Large intestine (tissue), 3 donors: ENCODE measurements at regions not wholly inside any gene's neighbourhood (a gene's known extent, or its start where the extent isn't known, plus 50 kb on each side); places are given as distances from the start of the nearest gene placed in this dataset.

Experiments used
- DNase-seq, 2 donors: peaks; one replicate each; pipeline versions ENCODE4 v3.0.0 to v3.0.0-alpha.2; 2013
- H3K27ac ChIP-seq: one replicate; pipeline ENCODE4 v1.5.1; 2013; ENCODE audit warnings: low read length
- H3K27me3 ChIP-seq: 2 replicates; pipeline ENCODE4 v1.6.1; 2013; ENCODE audit warnings: low read length; ENCODE audit not compliant: control insufficient read depth, insufficient read depth
- H3K36me3 ChIP-seq: 2 replicates; pipeline ENCODE4 v1.6.1; 2013; ENCODE audit warnings: low read length; ENCODE audit not compliant: control insufficient read depth, insufficient read depth
- H3K4me1 ChIP-seq: one replicate; pipeline ENCODE4 v1.6.1; 2013; ENCODE audit warnings: low read length; ENCODE audit not compliant: control insufficient read depth, insufficient read depth
- H3K4me3 ChIP-seq: one replicate; pipeline ENCODE4 v1.5.1; 2013; ENCODE audit warnings: low read length
- H3K9me3 ChIP-seq: one replicate; pipeline ENCODE4 v1.6.1; 2013; ENCODE audit warnings: mild to moderate bottlenecking, low read depth, low read length, moderate library complexity; ENCODE audit not compliant: control insufficient read depth
- WGBS: methylation state at CpG from one replicate; pipeline ENCODE4 v1.1.5; 2013; ENCODE audit warnings: low lambda C conversion rate; ENCODE audit not compliant: insufficient coverage; 5-methylcytosine and 5-hydroxymethylcytosine counted together

DNA sequence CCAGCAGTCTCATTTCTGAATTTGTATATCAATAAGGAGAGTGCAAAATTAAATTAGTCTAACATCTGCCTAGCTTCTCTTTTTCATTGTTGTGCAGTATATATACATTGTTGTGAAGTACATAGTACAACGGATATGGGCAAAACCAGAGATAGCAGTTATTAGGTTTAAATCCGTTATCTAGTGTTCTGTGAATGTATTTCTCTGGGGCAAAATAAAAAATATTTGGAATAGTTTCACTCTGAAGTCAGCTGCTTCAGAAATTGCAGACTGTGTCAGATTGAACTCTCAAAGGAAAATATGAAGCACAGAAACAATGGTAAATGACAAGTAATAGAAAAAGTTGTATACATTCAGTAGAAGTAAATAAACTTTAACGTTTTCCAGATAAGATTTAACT lies 836.5 kb upstream of the CXADR start:
- no peaks in the 10 kb centered on the region for H3K9me3 ChIP-seq
- no peak for DNase-seq
- H3K36me3 ChIP-seq: no peaks in the 10 kb centered on the region
- H3K27ac ChIP-seq: no peak overlapping the region
- no CpG with 5 or more reads among the region's 3 CpGs for WGBS
- no peak overlapping the region for H3K4me3 ChIP-seq
- no peaks in the 10 kb centered on the region for H3K27me3 ChIP-seq
- no peaks in the 10 kb centered on the region for H3K4me1 ChIP-seq

DNA sequence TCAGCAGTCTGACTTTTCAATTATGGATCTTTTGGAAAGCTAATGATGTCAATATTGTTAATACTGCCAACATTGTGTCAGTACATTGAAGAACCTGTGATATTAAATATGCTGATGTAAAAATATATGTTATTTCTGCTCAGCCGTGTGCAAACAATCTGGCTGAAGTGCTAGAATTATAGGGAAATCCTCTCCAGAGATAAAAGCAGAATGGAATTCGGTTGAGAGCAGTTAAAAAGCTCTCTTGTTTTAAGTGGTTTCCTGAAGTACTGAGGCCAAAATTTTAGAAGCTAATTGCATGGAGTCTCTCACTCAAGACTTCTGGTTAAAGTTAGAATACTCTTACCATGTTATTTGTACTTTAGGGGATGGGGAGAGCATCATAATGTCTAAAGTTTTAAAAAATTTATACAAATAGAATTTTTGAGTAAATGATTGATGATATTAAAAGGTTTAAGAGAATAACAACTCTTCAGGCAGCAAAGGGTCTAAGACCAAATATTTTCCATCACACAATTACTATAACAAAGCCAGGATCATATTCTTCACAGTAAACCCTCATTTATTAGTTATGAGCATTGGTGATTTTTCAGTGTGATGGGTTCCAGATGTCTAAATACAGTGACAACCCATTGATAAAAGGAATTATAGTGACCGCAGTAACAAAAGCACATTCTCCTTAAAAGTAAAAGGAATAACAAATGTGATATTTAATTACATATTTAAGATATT lies 834.2 kb upstream of the CXADR start:
- 90% methylated on average over 2 of the region's 3 CpGs for WGBS
- no peaks in the 10 kb centered on the region for H3K4me1 ChIP-seq
- DNase-seq: no peak
- no peaks in the 10 kb centered on the region for H3K27me3 ChIP-seq
- no peak overlapping the region for H3K27ac ChIP-seq
- H3K4me3 ChIP-seq: no peak overlapping the region
- no peaks in the 10 kb centered on the region for H3K36me3 ChIP-seq
- no peaks in the 10 kb centered on the region for H3K9me3 ChIP-seq

DNA sequence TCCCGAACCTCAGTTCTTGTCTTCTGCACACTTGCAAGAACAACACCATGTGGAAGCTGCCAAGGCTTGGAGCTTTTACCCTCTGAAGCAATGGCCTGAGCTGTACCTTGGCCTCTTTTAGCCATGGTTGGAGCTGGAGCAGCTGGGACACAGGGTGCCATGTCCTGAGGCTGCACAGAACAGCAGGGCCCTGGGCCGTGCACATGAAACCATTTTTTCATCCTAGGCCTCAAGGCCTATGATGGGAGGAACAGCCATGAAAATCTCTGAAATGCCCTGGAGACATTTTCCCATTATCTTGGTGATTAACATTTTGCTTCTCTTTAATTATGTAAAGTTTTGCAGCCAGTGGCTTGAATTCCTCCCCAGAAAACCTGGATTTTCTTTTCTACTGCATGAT lies 817.8 kb upstream of the CXADR start:
- Histone ChIP-seq H3K9me3 (no peaks in the 10 kb centered on the region), H3K27ac (no peak overlapping the region), H3K36me3 (no peaks in the 10 kb centered on the region), H3K27me3 (no peaks in the 10 kb centered on the region), H3K4me3 (no peak overlapping the region), H3K4me1 (no peaks in the 10 kb centered on the region)
- no CpG with 5 or more reads among the region's 2 CpGs for WGBS
- DNase-seq: no peak

DNA sequence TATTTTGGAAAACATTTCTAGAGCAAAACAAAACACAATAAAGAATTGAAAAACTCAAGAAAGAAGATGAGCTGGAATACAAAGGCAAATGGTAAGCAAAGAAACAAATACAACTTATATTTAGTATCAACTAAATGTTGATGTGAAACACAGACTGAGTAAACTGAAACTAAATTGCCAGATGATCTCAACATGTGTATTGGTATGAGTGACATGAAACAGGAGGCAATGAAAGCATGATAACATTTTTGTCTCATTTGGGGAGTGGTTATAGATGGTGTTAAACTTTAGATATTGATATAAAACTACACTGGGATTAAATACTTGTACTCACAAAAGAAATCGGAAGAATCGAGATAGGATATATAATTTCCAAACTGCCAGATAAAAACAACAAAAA lies 805.6 kb upstream of the CXADR start:
- H3K4me1 ChIP-seq: no peaks in the 10 kb centered on the region
- H3K27ac ChIP-seq: no peak overlapping the region
- WGBS: 100% methylated on average over 2 of the region's 2 CpGs
- H3K36me3 ChIP-seq: no peaks in the 10 kb centered on the region
- no peak overlapping the region for H3K4me3 ChIP-seq
- DNase-seq: no peak
- H3K9me3 ChIP-seq: no peaks in the 10 kb centered on the region
- H3K27me3 ChIP-seq: no peaks in the 10 kb centered on the region

DNA sequence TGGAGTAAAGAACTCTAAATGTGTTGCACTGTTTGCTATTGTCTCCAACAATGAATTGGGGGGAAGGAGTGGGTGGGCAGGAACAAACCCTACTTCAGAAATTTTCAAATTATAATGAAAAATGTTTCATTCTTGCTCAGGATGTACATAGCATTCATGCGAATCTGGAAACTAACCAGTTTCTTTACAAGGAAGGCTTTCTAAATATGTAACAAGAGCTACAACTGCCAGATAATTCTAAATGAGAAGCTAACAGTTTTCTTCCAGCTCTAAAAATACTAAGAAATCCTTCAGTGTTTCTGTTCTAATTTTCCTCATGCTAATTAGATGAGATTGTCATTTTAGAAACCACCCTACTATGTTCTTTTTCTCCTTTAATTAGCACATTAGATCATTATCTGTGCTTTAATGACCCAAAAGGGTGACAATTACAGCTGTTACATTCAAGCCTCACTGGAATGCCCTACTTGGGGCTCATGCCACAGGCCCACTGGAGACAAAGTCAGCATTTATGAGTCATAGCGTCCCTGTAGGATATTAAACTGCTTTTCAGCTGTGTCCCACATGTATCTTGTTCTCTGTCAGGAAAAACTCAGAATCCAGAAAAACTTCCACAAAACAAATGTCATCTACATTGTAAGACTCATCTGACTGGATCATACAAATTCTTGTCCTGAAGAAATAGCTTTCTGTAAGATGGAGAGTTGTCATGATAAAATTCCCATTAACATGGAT lies 804.6 kb upstream of the CXADR start:
- Histone ChIP-seq H3K27ac (no peak overlapping the region), H3K4me1 (no peaks in the 10 kb centered on the region), H3K9me3 (no peaks in the 10 kb centered on the region), H3K4me3 (no peak overlapping the region), H3K36me3 (no peaks in the 10 kb centered on the region), H3K27me3 (no peaks in the 10 kb centered on the region)
- WGBS: 100% methylated on average over 1 of the region's 2 CpGs
- no peak for DNase-seq

DNA sequence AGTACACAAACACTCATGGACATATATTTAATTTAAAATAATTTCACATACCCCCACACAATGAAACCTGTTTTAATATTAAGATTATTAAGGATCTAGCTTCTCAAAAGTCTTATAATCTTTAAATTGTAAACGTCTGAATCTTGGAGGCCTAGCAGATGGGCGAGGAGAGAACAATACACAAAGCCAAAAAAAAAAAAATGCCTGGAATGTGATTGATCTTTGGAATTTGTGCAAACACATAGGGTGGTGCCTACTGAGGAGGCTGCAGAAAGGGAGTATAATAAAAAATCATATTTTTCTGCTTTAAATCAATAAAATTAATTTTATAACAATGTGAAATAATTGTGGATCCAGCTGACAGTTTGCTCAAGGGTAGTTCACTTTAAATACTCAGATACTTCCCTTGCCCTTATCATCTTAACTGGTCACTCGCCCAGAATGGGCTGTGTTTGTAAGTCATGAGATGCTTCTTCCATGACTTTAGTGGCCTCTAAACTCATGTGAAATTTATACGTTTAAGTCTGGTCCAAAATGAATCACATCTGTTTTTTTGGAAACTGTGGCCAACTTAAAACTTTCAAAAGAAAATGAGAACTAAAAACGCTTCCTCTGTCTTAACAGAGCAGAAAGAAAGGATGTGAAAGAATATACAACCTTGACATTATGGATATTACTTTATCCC lies 802.8 kb upstream of the CXADR start:
- no peaks in the 10 kb centered on the region for H3K4me1 ChIP-seq
- H3K27me3 ChIP-seq: no peaks in the 10 kb centered on the region
- 62% methylated on average over 2 of the region's 5 CpGs for WGBS
- H3K4me3 ChIP-seq: no peak overlapping the region
- no peak for DNase-seq
- no peak overlapping the region for H3K27ac ChIP-seq
- no peaks in the 10 kb centered on the region for H3K36me3 ChIP-seq
- no peaks in the 10 kb centered on the region for H3K9me3 ChIP-seq

DNA sequence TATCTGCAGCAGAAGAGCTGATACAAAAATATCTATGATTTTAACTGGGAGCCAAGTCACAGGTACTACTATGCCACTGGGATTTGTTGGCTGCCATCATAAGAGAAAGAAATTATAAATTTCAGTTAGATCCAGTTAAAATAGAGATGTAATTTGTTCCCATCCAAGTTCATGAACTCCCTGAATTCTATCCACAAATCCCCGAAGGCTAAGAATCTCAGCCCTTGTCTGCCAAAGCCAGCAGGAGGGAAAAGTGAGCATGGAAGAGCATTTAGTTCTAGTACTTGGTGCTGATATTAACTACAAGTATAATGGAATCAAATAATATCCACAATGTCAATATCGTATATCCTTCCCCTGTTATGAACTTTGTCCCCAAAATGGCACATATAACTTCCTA lies 801.1 kb upstream of the CXADR start:
- H3K9me3 ChIP-seq: no peaks in the 10 kb centered on the region
- no CpG with 5 or more reads among the region's 2 CpGs for WGBS
- H3K27me3 ChIP-seq: no peaks in the 10 kb centered on the region

DNA sequence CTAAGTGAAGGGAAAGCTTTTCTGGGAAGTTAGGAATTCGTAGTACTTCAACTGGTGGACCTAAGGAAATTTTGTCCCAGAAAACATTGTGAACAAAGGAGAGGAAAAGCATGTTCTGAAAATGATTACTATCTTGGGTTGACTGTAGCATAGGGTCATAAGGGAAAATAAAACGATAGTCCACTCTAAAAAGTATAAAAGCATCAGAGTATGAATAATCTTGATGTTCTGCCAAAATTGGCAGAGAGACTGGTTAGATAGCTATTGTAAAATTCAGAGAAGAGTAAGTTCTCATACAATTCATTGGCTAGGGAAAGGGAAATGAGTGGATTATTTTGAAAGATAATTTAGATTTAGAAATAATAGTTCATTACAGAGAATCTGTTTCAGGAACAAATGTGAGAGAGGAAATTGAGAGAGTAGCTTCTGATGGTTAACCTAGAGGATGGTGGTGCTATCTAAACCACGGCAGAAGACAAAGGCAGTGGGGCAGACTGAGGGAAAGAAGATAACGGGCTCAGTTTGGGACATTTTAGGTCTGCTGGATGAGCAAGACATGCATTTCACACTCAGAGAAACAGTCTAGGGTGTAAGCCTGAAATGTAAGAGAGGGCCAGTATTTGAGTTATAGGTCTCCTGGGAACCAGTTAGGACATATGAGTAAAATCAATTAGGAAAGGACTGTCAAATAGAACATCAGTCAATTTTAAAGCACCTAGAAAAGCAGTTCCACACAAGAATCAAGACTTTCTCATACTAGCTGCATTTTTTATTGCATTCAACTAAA lies 799.3 kb upstream of the CXADR start:
- Histone ChIP-seq H3K27me3 (no peaks in the 10 kb centered on the region), H3K4me1 (no peaks in the 10 kb centered on the region), H3K4me3 (no peak overlapping the region), H3K27ac (no peak overlapping the region), H3K36me3 (no peaks in the 10 kb centered on the region), H3K9me3 (no peaks in the 10 kb centered on the region)
- no peak for DNase-seq
- 95% methylated on average over 3 of the region's 4 CpGs for WGBS

More for the DNA sequence above, 801.1 kb upstream of the CXADR start:
- Histone ChIP-seq H3K27ac (no peak overlapping the region), H3K36me3 (no peaks in the 10 kb centered on the region), H3K4me3 (no peak overlapping the region), H3K4me1 (no peaks in the 10 kb centered on the region)
- DNase-seq: no peak

DNA sequence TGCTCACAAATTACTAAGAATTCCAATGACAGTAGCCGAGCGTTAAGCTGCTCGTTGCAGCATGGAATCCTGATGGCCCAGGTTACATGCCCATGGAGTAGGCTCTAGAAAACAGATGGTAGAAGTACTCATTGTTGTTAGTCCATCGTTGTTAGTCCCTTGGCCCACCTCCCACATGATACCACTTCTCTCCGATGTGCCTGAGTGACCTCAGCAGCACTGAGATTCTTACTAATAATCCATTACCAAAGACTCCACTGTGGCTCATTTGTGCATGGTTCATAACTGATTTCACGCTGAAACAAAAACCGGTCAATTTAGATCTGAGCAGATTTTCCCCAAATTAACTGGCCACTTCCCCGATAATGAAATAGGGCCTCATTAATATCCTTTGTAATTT lies 772.3 kb upstream of the CXADR start:
- Histone ChIP-seq H3K4me3 (no peak overlapping the region), H3K36me3 (no peaks in the 10 kb centered on the region), H3K27me3 (no peaks in the 10 kb centered on the region), H3K4me1 (no peaks in the 10 kb centered on the region), H3K27ac (no peak overlapping the region), H3K9me3 (no peaks in the 10 kb centered on the region)
- DNase-seq: no peak
- WGBS: 100% methylated on average over 1 of the region's 8 CpGs

DNA sequence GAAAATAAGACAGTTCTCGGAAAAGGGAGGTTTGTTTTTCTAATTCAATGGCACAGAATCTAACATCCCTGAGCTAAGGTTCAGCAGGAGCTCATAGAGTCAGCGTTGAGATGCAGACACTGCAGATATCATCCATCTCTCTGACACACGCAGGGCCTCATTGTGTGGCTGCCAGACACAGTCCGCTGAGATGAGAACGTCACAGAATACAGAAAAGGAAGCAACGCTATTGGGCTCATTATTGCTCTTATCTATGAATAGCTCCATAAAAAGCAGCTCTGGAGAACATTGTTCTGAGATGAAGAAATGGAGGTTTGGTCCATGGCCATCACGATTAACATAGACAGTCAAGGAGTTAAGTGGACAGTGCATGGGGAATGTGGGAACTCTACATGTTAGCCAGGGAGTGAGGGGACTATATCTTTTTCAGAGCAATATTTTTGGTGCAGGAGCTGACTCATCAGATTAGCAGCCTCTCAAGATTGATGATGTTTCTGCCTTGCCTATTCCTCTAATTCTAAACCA lies 771.6 kb upstream of the CXADR start:
- no peaks in the 10 kb centered on the region for H3K36me3 ChIP-seq
- whole genome bisulfite sequencing: no CpG with 5 or more reads among the region's 7 CpGs
- H3K27me3 ChIP-seq: no peaks in the 10 kb centered on the region
- DNase-seq: peak in 1 of 2 donors; percentile 20
- H3K27ac ChIP-seq: no peak overlapping the region
- no peaks in the 10 kb centered on the region for H3K9me3 ChIP-seq
- H3K4me1 ChIP-seq: no peaks in the 10 kb centered on the region
- H3K4me3 ChIP-seq: no peak overlapping the region
